ENCODE measurements at regions not wholly inside any gene's neighbourhood (a gene's known extent, or its start where the extent isn't known, plus 50 kb on each side); places are given as distances from the start of the nearest gene placed in this dataset.
A peak's percentile ranks its signal among the peaks of the same experiment; 100 is the strongest.
"Not testable (repeated sequence)": the region's sequence is repeated elsewhere in the genome, so short reads cannot be mapped to it uniquely, and the experiment has no call there.

DNA sequence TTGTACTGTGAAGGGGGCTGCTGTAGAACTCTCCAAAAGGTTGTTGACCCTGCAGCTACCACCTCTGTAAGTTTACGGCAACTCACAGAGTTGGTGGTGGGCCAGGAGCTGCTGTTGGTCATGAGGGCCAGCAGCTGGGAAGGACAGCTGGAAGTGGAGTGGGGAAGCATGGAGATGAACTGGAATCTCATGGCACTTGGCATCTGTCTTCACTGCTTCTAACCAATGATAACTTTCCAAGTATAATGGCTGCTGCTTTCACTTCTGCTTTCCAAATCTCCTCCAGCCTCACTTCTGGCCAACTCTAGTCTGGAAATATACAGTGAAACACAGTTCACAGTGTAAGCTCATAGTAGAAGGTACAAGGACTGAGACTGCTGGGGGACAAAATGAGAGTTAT is 126.5 kb upstream of the INTU start (continued):
- TF ChIP-seq, protein P1, sequence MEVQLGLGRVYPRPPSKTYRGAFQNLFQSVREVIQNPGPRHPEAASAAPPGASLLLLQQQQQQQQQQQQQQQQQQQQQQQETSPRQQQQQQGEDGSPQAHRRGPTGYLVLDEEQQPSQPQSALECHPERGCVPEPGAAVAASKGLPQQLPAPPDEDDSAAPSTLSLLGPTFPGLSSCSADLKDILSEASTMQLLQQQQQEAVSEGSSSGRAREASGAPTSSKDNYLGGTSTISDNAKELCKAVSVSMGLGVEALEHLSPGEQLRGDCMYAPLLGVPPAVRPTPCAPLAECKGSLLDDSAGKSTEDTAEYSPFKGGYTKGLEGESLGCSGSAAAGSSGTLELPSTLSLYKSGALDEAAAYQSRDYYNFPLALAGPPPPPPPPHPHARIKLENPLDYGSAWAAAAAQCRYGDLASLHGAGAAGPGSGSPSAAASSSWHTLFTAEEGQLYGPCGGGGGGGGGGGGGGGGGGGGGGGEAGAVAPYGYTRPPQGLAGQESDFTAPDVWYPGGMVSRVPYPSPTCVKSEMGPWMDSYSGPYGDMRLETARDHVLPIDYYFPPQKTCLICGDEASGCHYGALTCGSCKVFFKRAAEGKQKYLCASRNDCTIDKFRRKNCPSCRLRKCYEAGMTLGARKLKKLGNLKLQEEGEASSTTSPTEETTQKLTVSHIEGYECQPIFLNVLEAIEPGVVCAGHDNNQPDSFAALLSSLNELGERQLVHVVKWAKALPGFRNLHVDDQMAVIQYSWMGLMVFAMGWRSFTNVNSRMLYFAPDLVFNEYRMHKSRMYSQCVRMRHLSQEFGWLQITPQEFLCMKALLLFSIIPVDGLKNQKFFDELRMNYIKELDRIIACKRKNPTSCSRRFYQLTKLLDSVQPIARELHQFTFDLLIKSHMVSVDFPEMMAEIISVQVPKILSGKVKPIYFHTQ (CRISPR knock-in tag; IDR thresholded peaks at IDR 0.05) = no peak
- TF ChIP-seq RORB (CRISPR knock-in tag; IDR thresholded peaks at IDR 0.05) (no peak), ZNF423 (CRISPR knock-in tag; IDR thresholded peaks at IDR 0.05) (no peak), KAT7 (CRISPR knock-in tag; IDR thresholded peaks at IDR 0.05; ENCODE audit: borderline replicate concordance) (no peak)
- TF ChIP-seq, protein P2, sequence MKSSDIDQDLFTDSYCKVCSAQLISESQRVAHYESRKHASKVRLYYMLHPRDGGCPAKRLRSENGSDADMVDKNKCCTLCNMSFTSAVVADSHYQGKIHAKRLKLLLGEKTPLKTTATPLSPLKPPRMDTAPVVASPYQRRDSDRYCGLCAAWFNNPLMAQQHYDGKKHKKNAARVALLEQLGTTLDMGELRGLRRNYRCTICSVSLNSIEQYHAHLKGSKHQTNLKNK (CRISPR knock-in tag; IDR thresholded peaks at IDR 0.05) = no peak

DNA sequence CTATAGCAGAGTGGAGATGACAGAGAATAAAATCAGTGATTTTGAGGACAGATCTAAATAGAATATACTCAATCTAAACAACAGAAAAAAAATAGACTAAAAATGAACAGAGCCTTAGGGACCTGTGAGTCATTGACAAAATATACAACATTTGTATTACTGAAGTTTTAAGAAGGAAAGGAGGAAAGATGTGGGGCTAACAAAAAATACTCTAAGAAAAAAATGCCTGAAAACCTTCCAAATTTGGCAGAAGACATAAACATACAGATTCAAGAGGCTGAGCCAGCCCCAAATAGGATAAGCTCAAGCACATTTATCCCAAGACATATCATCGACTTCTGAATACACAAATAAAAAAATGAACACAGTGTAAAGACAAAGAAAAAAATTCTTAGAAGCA is 123.6 kb upstream of the INTU start:
- ChIA-PET POLR2A (no interaction called here), CTCF (no interaction called here)
- peaks cover 19% of the 10 kb centered on the region for H3K4me1 Mint-ChIP-seq
- H3K9me3 Mint-ChIP-seq = peaks cover 12% of the 10 kb centered on the region
- no peak for DNase-seq (ENCODE audit: low spot score)
- H3K4me3 Mint-ChIP-seq = no peak overlapping the region
- H3K27ac Mint-ChIP-seq = peak overlapping the region; percentile 59
- H3K36me3 Mint-ChIP-seq = no peaks in the 10 kb centered on the region
- H3K27me3 Mint-ChIP-seq (ENCODE audit: low read depth) = no peaks in the 10 kb centered on the region
- no peak for ATAC-seq
- TF ChIP-seq NR1H2 (CRISPR knock-in tag; IDR thresholded peaks at IDR 0.05) (no peak), ZNF263 (CRISPR knock-in tag; IDR thresholded peaks at IDR 0.05; ENCODE audit: low read depth) (no peak), TEAD1 (CRISPR knock-in tag; IDR thresholded peaks at IDR 0.05) (no peak), PRRX2 (CRISPR knock-in tag; IDR thresholded peaks at IDR 0.05) (no peak), ELF4 (CRISPR knock-in tag; IDR thresholded peaks at IDR 0.05; ENCODE audit: low read depth) (no peak), ZBTB21 (CRISPR knock-in tag; IDR thresholded peaks at IDR 0.05; ENCODE audit: borderline replicate concordance) (no peak), RELA (CRISPR knock-in tag; IDR thresholded peaks at IDR 0.05; ENCODE audit: borderline replicate concordance) (no peak), CREB1 (CRISPR knock-in tag; IDR thresholded peaks at IDR 0.05) (no peak), NR2C2 (CRISPR knock-in tag; IDR thresholded peaks at IDR 0.05) (no peak), ZNF232 (CRISPR knock-in tag; IDR thresholded peaks at IDR 0.05) (no peak), NFATC4 (CRISPR knock-in tag; IDR thresholded peaks at IDR 0.05) (no peak), FOXJ3 (CRISPR knock-in tag; IDR thresholded peaks at IDR 0.05; ENCODE audit: borderline replicate concordance) (no peak)
- TF ChIP-seq, protein P3, sequence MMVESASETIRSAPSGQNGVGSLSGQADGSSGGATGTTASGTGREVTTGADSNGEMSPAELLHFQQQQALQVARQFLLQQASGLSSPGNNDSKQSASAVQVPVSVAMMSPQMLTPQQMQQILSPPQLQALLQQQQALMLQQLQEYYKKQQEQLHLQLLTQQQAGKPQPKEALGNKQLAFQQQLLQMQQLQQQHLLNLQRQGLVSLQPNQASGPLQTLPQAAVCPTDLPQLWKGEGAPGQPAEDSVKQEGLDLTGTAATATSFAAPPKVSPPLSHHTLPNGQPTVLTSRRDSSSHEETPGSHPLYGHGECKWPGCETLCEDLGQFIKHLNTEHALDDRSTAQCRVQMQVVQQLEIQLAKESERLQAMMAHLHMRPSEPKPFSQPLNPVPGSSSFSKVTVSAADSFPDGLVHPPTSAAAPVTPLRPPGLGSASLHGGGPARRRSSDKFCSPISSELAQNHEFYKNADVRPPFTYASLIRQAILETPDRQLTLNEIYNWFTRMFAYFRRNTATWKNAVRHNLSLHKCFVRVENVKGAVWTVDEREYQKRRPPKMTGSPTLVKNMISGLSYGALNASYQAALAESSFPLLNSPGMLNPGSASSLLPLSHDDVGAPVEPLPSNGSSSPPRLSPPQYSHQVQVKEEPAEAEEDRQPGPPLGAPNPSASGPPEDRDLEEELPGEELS (CRISPR knock-in tag; IDR thresholded peaks at IDR 0.05) = no peak
- TF ChIP-seq, protein P4, sequence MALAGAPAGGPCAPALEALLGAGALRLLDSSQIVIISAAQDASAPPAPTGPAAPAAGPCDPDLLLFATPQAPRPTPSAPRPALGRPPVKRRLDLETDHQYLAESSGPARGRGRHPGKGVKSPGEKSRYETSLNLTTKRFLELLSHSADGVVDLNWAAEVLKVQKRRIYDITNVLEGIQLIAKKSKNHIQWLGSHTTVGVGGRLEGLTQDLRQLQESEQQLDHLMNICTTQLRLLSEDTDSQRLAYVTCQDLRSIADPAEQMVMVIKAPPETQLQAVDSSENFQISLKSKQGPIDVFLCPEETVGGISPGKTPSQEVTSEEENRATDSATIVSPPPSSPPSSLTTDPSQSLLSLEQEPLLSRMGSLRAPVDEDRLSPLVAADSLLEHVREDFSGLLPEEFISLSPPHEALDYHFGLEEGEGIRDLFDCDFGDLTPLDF (CRISPR knock-in tag; IDR thresholded peaks at IDR 0.05) = no peak
- TF ChIP-seq, protein P5, sequence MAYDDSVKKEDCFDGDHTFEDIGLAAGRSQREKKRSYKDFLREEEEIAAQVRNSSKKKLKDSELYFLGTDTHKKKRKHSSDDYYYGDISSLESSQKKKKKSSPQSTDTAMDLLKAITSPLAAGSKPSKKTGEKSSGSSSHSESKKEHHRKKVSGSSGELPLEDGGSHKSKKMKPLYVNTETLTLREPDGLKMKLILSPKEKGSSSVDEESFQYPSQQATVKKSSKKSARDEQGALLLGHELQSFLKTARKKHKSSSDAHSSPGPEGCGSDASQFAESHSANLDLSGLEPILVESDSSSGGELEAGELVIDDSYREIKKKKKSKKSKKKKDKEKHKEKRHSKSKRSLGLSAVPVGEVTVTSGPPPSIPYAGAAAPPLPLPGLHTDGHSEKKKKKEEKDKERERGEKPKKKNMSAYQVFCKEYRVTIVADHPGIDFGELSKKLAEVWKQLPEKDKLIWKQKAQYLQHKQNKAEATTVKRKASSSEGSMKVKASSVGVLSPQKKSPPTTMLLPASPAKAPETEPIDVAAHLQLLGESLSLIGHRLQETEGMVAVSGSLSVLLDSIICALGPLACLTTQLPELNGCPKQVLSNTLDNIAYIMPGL (CRISPR knock-in tag; IDR thresholded peaks at IDR 0.05) = no peak

DNA sequence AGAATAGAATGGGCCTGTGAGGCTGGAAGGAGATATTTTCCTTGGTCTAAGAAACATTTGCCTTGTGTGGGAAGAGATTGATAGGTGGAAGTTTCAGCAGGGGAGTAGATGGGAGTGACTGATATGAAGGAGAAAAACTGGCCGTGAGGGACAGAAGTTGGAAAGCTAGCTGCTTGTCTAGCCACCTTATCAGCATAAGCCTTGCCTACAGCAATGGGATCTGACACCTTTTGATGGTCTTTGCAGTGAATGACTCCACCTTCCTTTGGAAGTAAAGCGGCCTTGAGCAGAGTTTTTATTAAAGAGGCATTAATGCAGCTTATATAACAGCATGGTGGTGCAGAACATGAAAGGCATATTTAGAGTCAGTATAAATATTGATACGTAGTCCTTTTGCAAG is 120.1 kb upstream of the INTU start:
- peaks cover 44% of the 10 kb centered on the region for H3K4me1 Mint-ChIP-seq
- H3K36me3 Mint-ChIP-seq; H3K4me3 Mint-ChIP-seq; H3K27ac Mint-ChIP-seq; POLR2A ChIA-PET; H3K9me3 Mint-ChIP-seq; ATAC-seq; H3K27me3 Mint-ChIP-seq (ENCODE audit: low read depth); DNase-seq (ENCODE audit: low spot score); CTCF ChIA-PET: not testable (repeated sequence)

DNA sequence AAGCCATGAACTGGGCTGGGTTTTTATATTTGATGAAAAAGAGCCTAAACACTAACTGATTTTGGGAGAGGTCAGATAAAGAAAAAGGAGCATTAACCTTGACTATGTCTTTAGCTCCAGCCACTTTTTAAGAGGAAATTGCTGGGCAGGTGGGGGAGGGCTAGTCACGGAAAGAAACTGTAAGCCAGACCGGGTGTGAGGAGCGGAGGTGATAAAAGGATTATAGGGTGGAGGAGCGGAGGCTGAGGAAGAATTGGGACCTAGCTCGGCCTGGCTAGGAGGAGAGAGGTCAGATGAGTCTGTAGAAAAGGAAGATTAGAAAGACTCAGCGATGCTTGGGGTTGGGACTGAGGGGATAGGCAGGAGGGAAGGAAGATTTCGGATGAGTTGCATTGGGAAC is 117.5 kb upstream of the INTU start:
- H3K9me3 Mint-ChIP-seq; ATAC-seq; H3K27ac Mint-ChIP-seq; H3K36me3 Mint-ChIP-seq; H3K27me3 Mint-ChIP-seq (ENCODE audit: low read depth); CTCF ChIA-PET; DNase-seq (ENCODE audit: low spot score); H3K4me3 Mint-ChIP-seq; POLR2A ChIA-PET: not testable (repeated sequence)
- H3K4me1 Mint-ChIP-seq = peaks cover 53% of the 10 kb centered on the region
